GM12875 (cell line): ENCODE measurements at regions not wholly inside any gene's neighbourhood (a gene's known extent, or its start where the extent isn't known, plus 50 kb on each side); places are given as distances from the start of the nearest gene placed in this dataset.
"Not testable (repeated sequence)": the region's sequence is repeated elsewhere in the genome, so short reads cannot be mapped to it uniquely, and the experiment has no call there.

ENCODE experiments used
- H3K4me3 ChIP-seq: one replicate; pipeline ENCODE4 v1.5.1; 2011; ENCODE audit warnings: low read depth, low read length, control low read depth
- CTCF ChIP-seq: IDR thresholded peaks from 2 replicates; pipeline ENCODE4 v1.5.1; 2011; ENCODE audit warnings: low read depth, mild to moderate bottlenecking, control low read depth, inconsistent platforms, low read length, moderate library complexity, borderline replicate concordance; ENCODE audit not compliant: insufficient read depth

GRCh38 chr14:97143011-97143410, 345.8 kb downstream of the VRK1 start:
- no peak overlapping the region for H3K4me3 ChIP-seq
- TF ChIP-seq CTCF = no peak

DNA sequence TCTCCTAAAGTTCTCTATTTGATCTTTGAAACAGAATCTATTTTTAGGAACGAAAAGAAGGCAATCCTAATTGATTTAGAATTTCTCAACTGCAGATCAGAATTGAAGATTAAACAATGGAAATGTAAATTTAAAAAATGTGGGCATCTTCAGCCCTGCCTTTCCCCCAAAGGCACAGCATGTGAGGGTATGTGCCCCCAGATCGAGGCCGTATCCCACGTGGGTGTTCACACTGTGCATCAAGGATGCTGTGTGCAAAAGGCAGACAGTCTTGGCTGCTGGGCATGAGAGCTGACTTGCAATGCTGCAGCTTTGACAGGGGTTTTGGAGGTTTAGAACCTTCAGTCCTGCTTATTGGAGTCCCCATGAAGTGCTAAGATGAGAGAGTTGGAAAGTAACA, 346.3 kb downstream of the VRK1 start:
- H3K4me3 ChIP-seq = no peak overlapping the region
- TF ChIP-seq CTCF = no peak

- not testable (repeated sequence) for H3K4me3 ChIP-seq
Observed at GRCh38 chr14:97148021-97148420, 350.8 kb downstream of the VRK1 start.

- H3K4me3 ChIP-seq = no peak overlapping the region
- no peak for TF ChIP-seq CTCF
Observed at GRCh38 chr14:97149775-97150174, 352.6 kb downstream of the VRK1 start.

DNA sequence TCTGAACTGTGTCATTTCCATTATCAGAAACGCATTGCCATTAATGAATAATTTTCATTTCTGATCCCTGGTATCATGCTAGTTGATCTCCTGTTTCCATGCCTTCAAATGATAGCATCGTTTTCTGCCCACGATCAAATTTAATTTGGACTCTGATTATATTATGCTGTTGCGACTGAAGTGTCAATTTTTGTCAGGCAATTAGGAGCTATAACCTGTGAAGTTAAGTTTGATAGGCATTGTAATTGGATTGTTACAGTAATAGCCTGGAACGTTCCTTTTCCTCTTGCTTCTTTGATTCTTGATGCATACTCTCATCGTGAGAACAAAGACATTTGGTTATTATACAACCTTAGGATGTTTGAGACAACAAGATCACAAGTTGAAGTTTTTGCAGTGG, 356.3 kb downstream of the VRK1 start:
- no peak for TF ChIP-seq CTCF
- no peak overlapping the region for H3K4me3 ChIP-seq

GRCh38 chr14:97155320-97155719, 358.1 kb downstream of the VRK1 start:
- H3K4me3 ChIP-seq = no peak overlapping the region
- no peak for TF ChIP-seq CTCF

DNA sequence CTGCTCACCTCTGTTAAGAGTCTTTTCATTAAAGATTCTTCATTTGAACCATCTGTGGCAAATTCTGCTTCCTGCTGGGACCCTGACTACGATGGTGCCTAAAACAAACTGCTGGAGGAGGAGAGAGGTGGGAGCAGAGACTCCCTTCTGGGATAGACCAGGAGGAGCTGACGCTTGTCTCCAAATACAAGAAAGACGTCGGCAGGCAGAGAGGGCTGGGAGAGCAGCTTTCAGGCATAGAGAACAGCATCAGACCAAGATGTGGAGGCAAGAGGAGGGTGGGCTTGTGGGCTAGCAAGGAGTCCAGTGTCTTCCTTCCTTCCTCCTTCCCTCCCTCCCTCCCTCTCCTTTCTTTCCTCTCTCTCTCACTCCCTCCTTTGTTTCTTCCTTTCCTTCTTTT, 358.6 kb downstream of the VRK1 start:
- TF ChIP-seq CTCF = no peak
- no peak overlapping the region for H3K4me3 ChIP-seq

DNA sequence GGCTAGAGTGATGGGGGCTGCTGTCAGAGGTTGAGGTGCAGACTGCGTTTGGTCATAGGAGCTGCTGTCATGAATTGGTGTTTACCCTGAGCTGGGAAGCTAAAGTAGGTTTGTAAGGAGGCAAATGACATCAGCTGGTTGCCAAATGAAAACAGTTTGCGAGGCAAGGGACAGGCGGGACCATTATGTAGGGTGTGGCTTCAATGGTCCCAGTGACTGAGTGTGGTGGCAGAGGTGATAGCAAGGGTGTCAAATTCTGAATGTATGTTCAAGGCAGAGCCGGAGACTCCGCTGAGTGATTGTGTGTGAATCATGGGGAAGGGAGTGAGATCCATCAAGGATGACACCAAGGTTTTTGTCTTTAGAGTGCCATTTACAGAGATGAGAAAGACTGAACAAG, 359.5 kb downstream of the VRK1 start:
- TF ChIP-seq CTCF = no peak
- no peak overlapping the region for H3K4me3 ChIP-seq
